H1 (cell line): ENCODE measurements at regions not wholly inside any gene's neighbourhood (a gene's known extent, or its start where the extent isn't known, plus 50 kb on each side); places are given as distances from the start of the nearest gene placed in this dataset.

Experiments used
- CTCF ChIA-PET: fragments of 300-600 bp; sonication (Branson Sonifier 250); formaldehyde crosslinking; loops from one replicate; lab custom pipeline; 2021; ENCODE audit not compliant: partially characterized antibody; lab: Charles Lee
- POLR2A ChIA-PET: fragments of 300-600 bp; sonication (Branson Sonifier 250); formaldehyde crosslinking; loops from one replicate; lab custom pipeline; 2021; ENCODE audit warnings: inconsistent platforms; ENCODE audit not compliant: partially characterized antibody; lab: Charles Lee
- DNase-seq, 2 experiments: peaks; one replicate each; pipeline versions ENCODE4 v3.0.0 to v3.0.0-alpha.2; 2010 to 2022; ENCODE audit warnings: low spot score in 2 of 2, low read depth in 1 of 2, mixed read lengths in 1 of 2
- FAIRE-seq: peaks from 2 replicates; lab custom pipeline; 2011; peaks lifted over from hg19 to GRCh38; lab: Jason Lieb, UNC
- H2AFZ ChIP-seq: 2 replicates; pipeline ENCODE4 v1.8.1; 2012; ENCODE audit warnings: low read length, inconsistent platforms
- H2AK5ac ChIP-seq: 2 replicates; pipeline ENCODE4 v1.6.1; 2013; ENCODE audit warnings: low read depth, low read length
- H2BK120ac ChIP-seq: replicated peaks from 2 replicates; pipeline ENCODE3; 2013; ENCODE audit warnings: low read depth, low read length, inconsistent platforms
- H2BK12ac ChIP-seq: 2 replicates; pipeline ENCODE4 v1.6.1; 2013; ENCODE audit warnings: low read depth, low read length
- H2BK15ac ChIP-seq: 2 replicates; pipeline ENCODE4 v1.6.1; 2013; ENCODE audit warnings: low read length
- H2BK20ac ChIP-seq: 2 replicates; pipeline ENCODE4 v1.6.1; 2013; ENCODE audit warnings: low read length
- H2BK5ac ChIP-seq: 2 replicates; pipeline ENCODE4 v1.6.1; 2013; ENCODE audit warnings: low read depth, low read length
- H3K14ac ChIP-seq: 2 replicates; pipeline ENCODE4 v1.6.1; 2013; ENCODE audit warnings: inconsistent platforms; ENCODE audit not compliant: insufficient read length
- H3K18ac ChIP-seq: 2 replicates; pipeline ENCODE4 v1.6.1; 2013; ENCODE audit warnings: low read length; ENCODE audit errors: extremely low read depth
- H3K23ac ChIP-seq: 2 replicates; pipeline ENCODE4 v1.6.1; 2013; ENCODE audit warnings: inconsistent platforms; ENCODE audit not compliant: insufficient read length
- H3K23me2 ChIP-seq: 2 replicates; pipeline ENCODE4 v1.6.1; 2013; ENCODE audit warnings: low read depth, low read length
- H3K27ac ChIP-seq: 2 replicates; pipeline ENCODE4 v1.6.1; 2011; ENCODE audit warnings: low read depth, low read length, inconsistent platforms
- H3K27me3 ChIP-seq, 4 experiments: replicated peaks in 1 of 4; 1 replicate in 1 of 4; 2 replicates in 3 of 4; pipeline versions ENCODE4 v1.6.1 to v1.8.1; 2011 to 2013; ENCODE audit warnings: low read length in 3 of 4, mild to moderate bottlenecking in 3 of 4, inconsistent platforms in 2 of 4, mixed read lengths in 2 of 4, moderate library complexity in 1 of 4; ENCODE audit not compliant: control insufficient read depth in 3 of 4, insufficient read depth in 3 of 4; ENCODE audit errors: extremely low read depth in 1 of 4
- H3K36me3 ChIP-seq, 4 experiments: 2 replicates each; pipeline versions ENCODE4 v1.6.1 to v1.8.1; 2011 to 2013; ENCODE audit warnings: mild to moderate bottlenecking in 4 of 4, low read length in 3 of 4, moderate library complexity in 2 of 4, control low read depth in 1 of 4, inconsistent platforms in 1 of 4; ENCODE audit not compliant: insufficient read depth in 4 of 4, control insufficient read depth in 2 of 4
- H3K4ac ChIP-seq: replicated peaks from 2 replicates; pipeline ENCODE3; 2013; ENCODE audit warnings: low read length, low read depth, mixed read lengths, inconsistent platforms; ENCODE audit not compliant: insufficient read length
- H3K4me1 ChIP-seq, 4 experiments: replicated peaks in 1 of 4; 1 replicate in 1 of 4; 2 replicates in 3 of 4; pipeline versions ENCODE4 v1.6.1 to v1.8.1; 2011 to 2013; ENCODE audit warnings: low read length in 3 of 4, inconsistent platforms in 2 of 4, mixed read lengths in 1 of 4; ENCODE audit not compliant: insufficient read depth in 4 of 4, control insufficient read depth in 3 of 4
- H3K4me2 ChIP-seq, 2 experiments: 2 replicates each; pipeline versions ENCODE4 v1.6.1 to v1.8.1; 2011 to 2013; ENCODE audit warnings: low read depth in 2 of 2, low read length in 2 of 2, control low read depth in 1 of 2, inconsistent platforms in 1 of 2, mild to moderate bottlenecking in 1 of 2; ENCODE audit not compliant: insufficient read depth in 1 of 2
- H3K4me3 ChIP-seq, 4 experiments: fragments of 200-600, 300-600 bp in 1 of 4; sonication (generic), shearing (Covaris generic), sonication (Bioruptor Twin) in 1 of 4; 2 replicates each; pipeline versions ENCODE4 v1.5.1 to v1.8.1; 2011 to 2016; ENCODE audit warnings: low read length in 4 of 4, low read depth in 3 of 4, control low read depth in 2 of 4, inconsistent platforms in 2 of 4, mild to moderate bottlenecking in 2 of 4, mixed read lengths in 1 of 4, moderate library complexity in 1 of 4; ENCODE audit not compliant: insufficient read depth in 2 of 4; ENCODE audit errors: extremely low read depth in 1 of 4
- H3K56ac ChIP-seq: replicated peaks from 2 replicates; pipeline ENCODE3; 2013; ENCODE audit warnings: low read depth, mild to moderate bottlenecking, mixed read lengths, low read length, inconsistent platforms; ENCODE audit not compliant: insufficient read length
- H3K79me1 ChIP-seq: 2 replicates; pipeline ENCODE4 v1.6.1; 2013; ENCODE audit warnings: low read depth, low read length, control low read depth
- H3K79me2 ChIP-seq, 2 experiments: 2 replicates each; pipeline versions ENCODE4 v1.6.1 to v1.8.1; 2012 to 2013; ENCODE audit warnings: low read length in 2 of 2, mild to moderate bottlenecking in 2 of 2, inconsistent platforms in 1 of 2; ENCODE audit not compliant: insufficient read depth in 2 of 2, control insufficient read depth in 1 of 2
- H3K9ac ChIP-seq, 4 experiments: replicated peaks in 1 of 4; 1 replicate in 1 of 4; 2 replicates in 3 of 4; pipeline versions ENCODE4 v1.6.1 to v1.8.1; 2011 to 2013; ENCODE audit warnings: low read depth in 3 of 4, low read length in 3 of 4, control low read depth in 2 of 4, mild to moderate bottlenecking in 2 of 4, moderate library complexity in 2 of 4, inconsistent platforms in 1 of 4; ENCODE audit errors: extremely low read depth in 1 of 4
- H3K9me3 ChIP-seq, 2 experiments: 2 replicates each; pipeline versions ENCODE4 v1.6.1 to v1.8.1; 2012 to 2013; ENCODE audit warnings: mild to moderate bottlenecking in 2 of 2, moderate library complexity in 2 of 2, control low read depth in 1 of 2, inconsistent platforms in 1 of 2, low read depth in 1 of 2, low read length in 1 of 2, mixed read lengths in 1 of 2; ENCODE audit not compliant: insufficient read depth in 2 of 2
- H4K20me1 ChIP-seq, 2 experiments: replicated peaks in 1 of 2; 2 replicates each; pipeline versions ENCODE3 to v1.8.1; 2011 to 2013; ENCODE audit warnings: inconsistent platforms in 2 of 2, low read length in 2 of 2, mild to moderate bottlenecking in 1 of 2; ENCODE audit not compliant: insufficient read depth in 2 of 2, control insufficient read depth in 1 of 2
- H4K5ac ChIP-seq: 2 replicates; pipeline ENCODE4 v1.6.1; 2013; ENCODE audit warnings: low read length, low read depth, mixed read lengths, inconsistent platforms; ENCODE audit not compliant: insufficient read length
- H4K8ac ChIP-seq: 2 replicates; pipeline ENCODE4 v1.8.0; 2013; ENCODE audit warnings: mild to moderate bottlenecking, moderate library complexity, low read length, inconsistent platforms; ENCODE audit not compliant: insufficient read depth; ENCODE audit errors: extremely low read depth
- H4K91ac ChIP-seq: replicated peaks from 2 replicates; pipeline ENCODE3; 2013; ENCODE audit warnings: low read length, mixed read lengths, inconsistent platforms; ENCODE audit not compliant: insufficient read length
- BACH1 ChIP-seq: IDR thresholded peaks from 2 replicates; pipeline ENCODE4 v1.6.1; 2012; ENCODE audit warnings: low read length, improper control_type of control experiment
- BCL11A ChIP-seq, 2 experiments: IDR thresholded peaks; one replicate each; pipeline ENCODE4 v1.6.1; 2011; ENCODE audit warnings: low read depth in 2 of 2, low read length in 2 of 2, mild to moderate bottlenecking in 2 of 2
- CBX8 ChIP-seq: fragments of 300-800, 300-1000 bp; sonication (generic); IDR thresholded peaks from 2 replicates; pipeline ENCODE4 v1.7.1; 2016; ENCODE audit warnings: low read depth, low read length, borderline replicate concordance
- EGR1 ChIP-seq: IDR thresholded peaks from 2 replicates; pipeline ENCODE4 v1.6.1; 2011; ENCODE audit warnings: low read depth, low read length, borderline replicate concordance
- EZH2 ChIP-seq: fragments of 200-600 bp; sonication (generic); IDR thresholded peaks from 2 replicates; pipeline ENCODE4 v1.7.1; 2012; ENCODE audit warnings: low read depth, mild to moderate bottlenecking, moderate library complexity, low read length, inconsistent platforms; ENCODE audit not compliant: severe bottlenecking
- FOSL1 ChIP-seq: IDR thresholded peaks from 2 replicates; pipeline ENCODE4 v1.6.1; 2011; ENCODE audit warnings: mild to moderate bottlenecking, low read depth, low read length, moderate library complexity; ENCODE audit not compliant: insufficient read depth
- GTF2F1 ChIP-seq: IDR thresholded peaks from 2 replicates; pipeline ENCODE4 v1.6.1; 2012; ENCODE audit warnings: low read depth, low read length, improper control_type of control experiment, borderline replicate concordance
- HDAC6 ChIP-seq: IDR thresholded peaks from one replicate; pipeline ENCODE4 v1.7.1; 2012; ENCODE audit warnings: low read depth, mild to moderate bottlenecking, inconsistent platforms, low read length, moderate library complexity
- KDM5A ChIP-seq: fragments of 200-600 bp; IDR thresholded peaks from 2 replicates; pipeline ENCODE4 v1.7.1; 2012; ENCODE audit warnings: mild to moderate bottlenecking, low read length, inconsistent platforms, mixed read lengths
- SP2 ChIP-seq: IDR thresholded peaks from 2 replicates; pipeline ENCODE4 v1.6.1; 2012; ENCODE audit warnings: mild to moderate bottlenecking, low read length, inconsistent platforms
- SP4 ChIP-seq: IDR thresholded peaks from 2 replicates; pipeline ENCODE4 v1.6.1; 2012; ENCODE audit warnings: low read length, inconsistent platforms
- SRF ChIP-seq: IDR thresholded peaks from 2 replicates; pipeline ENCODE4 v1.6.1; 2011; ENCODE audit warnings: mild to moderate bottlenecking, low read depth, low read length, moderate library complexity
- SUZ12 ChIP-seq: fragments of 200-600 bp; sonication (generic); IDR thresholded peaks from 2 replicates; pipeline ENCODE4 v1.6.1; 2012; ENCODE audit warnings: mild to moderate bottlenecking, inconsistent platforms, low read length, moderate library complexity, mixed read lengths
- TAF1 ChIP-seq: IDR thresholded peaks from 2 replicates; pipeline ENCODE4 v1.6.1; 2011; ENCODE audit warnings: mild to moderate bottlenecking, low read depth, low read length
- WGBS, 2 experiments: shearing (Covaris generic) in 1 of 2; methylation state at CpG; one replicate each; pipeline versions ENCODE4 v1.1.6 to v1.1.7; 2013 to 2015; ENCODE audit warnings: low lambda C conversion rate in 2 of 2, mixed read lengths in 2 of 2, inconsistent platforms in 1 of 2, low coverage in 1 of 2, missing lambda C conversion rate in 1 of 2; ENCODE audit not compliant: insufficient replicate concordance in 2 of 2, insufficient coverage in 1 of 2, insufficient read length in 1 of 2; ENCODE audit errors: extremely low coverage in 1 of 2, missing lambda C conversion rate in 1 of 2; 5-methylcytosine and 5-hydroxymethylcytosine counted together
- TF ChIP-seq, protein P1 (sequence below): IDR thresholded peaks from 2 replicates; pipeline ENCODE4 v1.6.1; 2012; ENCODE audit warnings: inconsistent platforms

GRCh38 chr7:24354456-24354855 lies 70.5 kb downstream of the NPY start:
- ChIA-PET CTCF (interaction anchor here (1.1 to 1.2 kb wide), 2 partner anchors 28 to 236 kb away, joined by 3 to 6 read pairs; no protein-coding TSS in a partner anchor), POLR2A (no interaction called here)
- 88% methylated on average over 4 of the region's 4 CpGs; no CpG with 5 or more reads in 1 of the 2 experiments for WGBS, 2 experiments
- Histone ChIP-seq H3K36me3 (no peaks in the 10 kb centered on the region), H3K14ac (no peak overlapping the region), H2BK20ac (no peak overlapping the region), H3K27me3 (no peaks in the 10 kb centered on the region), H2AFZ (no peak overlapping the region), H3K18ac (no peak overlapping the region), H3K9ac (no peak overlapping the region), H4K8ac (no peak overlapping the region), H3K79me2 (no peaks in the 10 kb centered on the region), H3K4me2 (no peak overlapping the region)
- DNase-seq = no peak
- TF ChIP-seq SP2 = no peak
- TF ChIP-seq FOSL1 = no peak
- TF ChIP-seq BACH1 = no peak
- no peak for TF ChIP-seq SP4
- TF ChIP-seq KDM5A = no peak
- TF ChIP-seq EZH2 = no peak
- no peak for TF ChIP-seq EGR1
- TF ChIP-seq, protein P1, sequence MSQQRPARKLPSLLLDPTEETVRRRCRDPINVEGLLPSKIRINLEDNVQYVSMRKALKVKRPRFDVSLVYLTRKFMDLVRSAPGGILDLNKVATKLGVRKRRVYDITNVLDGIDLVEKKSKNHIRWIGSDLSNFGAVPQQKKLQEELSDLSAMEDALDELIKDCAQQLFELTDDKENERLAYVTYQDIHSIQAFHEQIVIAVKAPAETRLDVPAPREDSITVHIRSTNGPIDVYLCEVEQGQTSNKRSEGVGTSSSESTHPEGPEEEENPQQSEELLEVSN = no peak
- TF ChIP-seq GTF2F1 = no peak
- TF ChIP-seq HDAC6 = no peak
- no peak for TF ChIP-seq BCL11A (IDR thresholded peaks at IDR 0.05; ENCODE audit: low read depth in 2 of 2, low read length in 2 of 2)
- TF ChIP-seq TAF1 = no peak
- TF ChIP-seq CBX8 = no peak
- no peak for TF ChIP-seq SRF
- TF ChIP-seq SUZ12 = no peak
- TF ChIP-seq, all 59 proteins: peak for 0
- no peak for FAIRE-seq
- Histone ChIP-seq H3K4ac (no peak overlapping the region), H4K91ac (no peak overlapping the region), H3K23ac (no peak overlapping the region), H3K4me3 (no peak overlapping the region), H3K27ac (no peak overlapping the region), H3K79me1 (no peaks in the 10 kb centered on the region), H2AK5ac (no peak overlapping the region), H2BK15ac (no peak overlapping the region), H3K4me1 (no peaks in the 10 kb centered on the region; a peak in 1 of 7 replicates), H3K56ac (no peak overlapping the region), H4K20me1 (no peaks in the 10 kb centered on the region), H2BK12ac (no peak overlapping the region), H2BK5ac (no peak overlapping the region), H4K5ac (no peak overlapping the region), H3K23me2 (no peaks in the 10 kb centered on the region), H3K9me3 (peaks cover 9 to 14% of the 10 kb centered on the region in 2 experiments; a peak in 3 of 4 replicates), H2BK120ac (no peak overlapping the region)
